NCI-H2196 treated with DMSO at 0.1 percent for 48 hours (cell line): ENCODE measurements at regions not wholly inside any gene's neighbourhood (a gene's known extent, or its start where the extent isn't known, plus 50 kb on each side); places are given as distances from the start of the nearest gene placed in this dataset.
A peak's percentile ranks its signal among the peaks of the same experiment; 100 is the strongest.
"Not testable (repeated sequence)": the region's sequence is repeated elsewhere in the genome, so short reads cannot be mapped to it uniquely, and the experiment has no call there.

ENCODE experiments used
- DNase-seq: peaks from one replicate; lab custom pipeline; 2025; ENCODE audit not compliant: unreplicated experiment; lab: John Stamatoyannopoulos, UW

DNA sequence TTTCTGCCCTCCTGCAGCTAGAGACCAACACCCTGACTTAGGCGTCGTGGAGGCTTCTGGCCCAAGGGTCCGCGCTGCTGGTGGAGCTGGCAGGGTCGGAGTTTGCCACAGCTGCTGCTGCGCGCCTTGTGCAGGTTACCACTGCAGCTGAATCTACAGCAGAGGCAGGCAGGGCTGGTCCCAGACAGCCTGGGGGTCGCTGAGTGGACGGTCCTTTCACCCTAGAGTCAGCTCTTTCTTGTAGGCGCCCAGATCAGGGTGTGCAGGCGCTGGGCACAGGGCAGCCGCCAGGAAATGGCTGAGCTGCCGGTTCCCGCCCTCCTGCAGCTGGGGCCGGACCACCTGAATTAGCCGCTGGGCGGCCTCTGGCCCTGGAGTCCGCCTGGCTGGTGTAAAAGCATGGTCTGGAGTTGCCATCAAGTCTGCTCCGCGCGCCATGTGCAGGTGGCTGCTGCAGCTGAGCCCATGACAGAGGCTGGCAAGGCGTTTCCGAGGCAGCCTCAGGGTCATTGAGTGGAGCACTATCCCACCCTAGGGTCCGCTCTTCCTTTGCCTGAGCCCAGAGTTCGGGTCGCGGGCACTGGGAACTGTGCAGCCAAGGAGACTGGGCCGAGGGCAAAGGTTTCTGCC is 144.3 kb downstream of the CCDC74A start:
- not testable (repeated sequence) for DNase-seq

DNA sequence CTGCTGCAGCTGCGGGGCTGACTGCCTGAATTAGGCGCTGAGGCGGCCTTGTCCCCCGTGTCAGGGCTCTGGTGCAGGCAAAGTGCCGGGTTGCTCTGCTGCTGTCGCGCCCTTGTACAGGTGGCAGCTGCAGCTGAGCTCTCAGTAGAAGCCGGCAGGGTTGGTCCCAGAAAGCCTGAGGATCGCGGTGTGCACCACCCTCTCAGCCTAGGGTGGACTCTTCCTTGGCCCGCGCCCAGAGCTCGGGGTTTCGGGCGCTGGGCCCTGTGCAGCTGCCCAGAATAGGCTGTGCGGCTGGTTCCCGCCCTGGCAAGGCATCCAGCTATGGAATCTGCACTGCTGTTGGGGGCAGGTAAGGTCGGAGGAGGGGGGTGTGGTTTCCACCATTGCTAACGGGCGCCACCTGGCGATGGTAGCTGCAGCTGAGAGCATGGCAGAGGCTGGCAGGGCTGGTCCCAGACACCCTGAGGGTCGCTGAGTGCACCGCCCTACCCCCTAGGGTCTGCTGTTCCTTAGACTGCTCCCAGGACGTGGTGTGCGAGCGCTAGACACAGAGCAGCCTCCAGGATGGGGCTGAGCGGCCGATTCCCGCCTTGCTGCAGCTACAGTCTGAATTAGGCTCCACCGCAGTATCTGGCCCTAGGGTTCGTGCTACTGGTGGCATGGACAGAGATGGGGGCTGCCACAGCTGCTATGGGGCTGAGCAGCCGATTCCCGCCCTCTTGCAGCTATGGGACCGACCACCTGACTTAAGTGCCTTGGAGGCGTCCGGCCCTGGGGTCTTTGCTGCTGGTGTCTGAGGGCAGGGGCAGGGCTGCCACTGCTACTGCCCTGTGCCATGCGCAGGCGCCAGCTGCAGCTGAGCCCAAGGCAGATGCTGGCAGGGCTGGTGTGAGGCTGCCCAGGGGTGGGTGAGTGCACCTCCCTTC is 145.0 kb downstream of the CCDC74A start:
- DNase-seq: peak; percentile 38

DNA sequence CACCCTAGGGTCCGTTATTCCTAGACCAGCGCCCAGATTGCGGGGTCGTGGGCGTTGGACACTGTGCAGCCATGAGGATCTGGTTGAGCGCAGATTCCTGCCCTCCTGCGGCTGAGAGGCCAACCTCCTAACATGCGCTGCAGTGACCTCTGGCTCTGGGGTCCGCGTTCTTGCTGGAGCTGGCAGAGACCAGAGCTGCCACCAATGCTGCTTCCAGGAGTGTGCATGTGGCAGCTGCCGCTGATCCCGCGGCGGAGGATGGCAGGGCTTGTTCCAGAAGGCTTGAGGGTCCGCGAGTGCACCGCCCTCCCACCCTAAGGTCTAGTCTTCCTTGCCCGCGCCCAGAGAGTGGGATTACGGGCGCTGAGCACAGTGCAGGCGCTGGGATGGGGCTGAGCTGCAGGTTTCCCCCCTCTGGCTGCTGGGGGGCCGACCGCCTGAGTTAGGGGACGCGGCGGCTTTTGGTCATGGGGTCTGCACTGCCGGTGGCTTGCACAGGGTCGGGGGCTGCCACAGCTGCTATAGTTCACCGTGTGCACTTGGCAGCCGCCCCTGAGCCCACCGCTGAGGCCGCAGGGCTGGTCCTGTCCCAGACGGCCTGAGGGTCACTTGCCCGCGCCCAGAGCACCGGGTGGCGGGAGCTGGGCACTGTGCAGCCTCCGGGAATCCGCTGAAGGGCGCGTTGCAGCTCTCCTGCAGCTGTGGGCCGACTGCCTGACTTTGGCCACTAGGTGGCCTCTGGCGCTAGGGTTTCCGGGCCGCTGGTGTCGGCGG is 145.9 kb downstream of the CCDC74A start:
- peak; percentile 19 for DNase-seq

DNA sequence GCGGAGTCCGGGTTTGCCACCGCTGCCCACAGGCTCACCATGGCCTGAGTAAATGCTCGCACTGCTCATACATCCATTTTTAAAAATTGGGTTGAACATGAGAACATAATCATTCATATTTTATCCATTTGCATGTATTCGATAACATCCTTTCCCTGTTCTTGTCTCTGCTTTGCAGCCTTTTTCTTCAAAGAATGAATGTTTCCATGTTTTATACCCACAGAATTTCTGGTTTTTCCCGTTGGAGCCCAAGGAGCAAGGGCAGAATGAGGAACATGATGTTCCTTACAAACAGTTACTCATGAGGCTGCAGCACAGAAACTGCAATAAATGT is 146.5 kb downstream of the CCDC74A start:
- DNase-seq: no peak

DNA sequence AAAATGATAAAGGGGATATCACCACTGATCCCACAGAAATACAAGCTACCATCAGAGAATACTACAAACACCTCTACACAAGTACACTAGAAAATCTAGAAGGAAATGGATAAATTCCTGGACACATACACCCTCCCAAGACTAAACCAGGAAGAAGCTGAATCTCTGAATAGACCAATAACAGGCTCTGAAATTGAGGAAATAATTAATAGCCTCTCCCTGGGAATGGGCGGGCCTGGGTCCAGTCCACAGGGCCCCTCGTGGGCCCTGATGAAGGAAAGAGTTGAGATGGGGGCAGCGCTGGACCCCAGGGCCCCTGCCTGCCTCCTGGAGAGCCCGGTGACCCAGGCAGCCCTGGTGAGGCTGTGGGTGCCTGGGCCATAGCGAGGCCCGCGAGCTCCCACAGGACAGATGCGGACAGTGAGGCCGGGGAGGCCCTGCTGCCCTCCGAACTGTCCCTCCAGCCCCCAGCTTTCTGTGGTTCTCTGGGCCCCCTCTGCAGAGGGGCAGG is 154.0 kb downstream of the CCDC74A start:
- DNase-seq: not testable (repeated sequence)

GRCh38 chr2:131682122-131682944 is 154.6 kb downstream of the CCDC74A start:
- peak; percentile 42 for DNase-seq

DNA sequence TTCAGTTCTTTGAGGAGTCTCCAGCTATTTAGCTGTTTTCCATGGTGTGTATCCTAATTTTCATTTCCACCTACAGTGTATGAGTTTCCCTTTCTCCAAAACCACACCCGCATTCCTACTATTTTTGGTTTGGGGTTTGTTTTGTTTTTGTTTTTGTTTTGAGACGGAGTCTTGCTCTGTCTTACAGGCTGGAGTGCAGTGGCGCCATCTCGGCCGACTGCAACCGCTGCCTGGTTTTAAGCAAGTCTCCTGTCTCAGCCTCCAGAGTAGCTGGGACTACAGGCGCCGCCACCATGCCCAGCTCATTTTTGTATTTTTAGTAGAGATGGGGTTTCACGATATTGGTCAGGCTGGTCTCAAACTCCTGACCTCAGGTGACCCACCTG is 155.2 kb downstream of the CCDC74A start:
- DNase-seq: not testable (repeated sequence)

GRCh38 chr2:131684631-131685316 is 157.1 kb downstream of the CCDC74A start:
- DNase-seq: not testable (repeated sequence)

DNA sequence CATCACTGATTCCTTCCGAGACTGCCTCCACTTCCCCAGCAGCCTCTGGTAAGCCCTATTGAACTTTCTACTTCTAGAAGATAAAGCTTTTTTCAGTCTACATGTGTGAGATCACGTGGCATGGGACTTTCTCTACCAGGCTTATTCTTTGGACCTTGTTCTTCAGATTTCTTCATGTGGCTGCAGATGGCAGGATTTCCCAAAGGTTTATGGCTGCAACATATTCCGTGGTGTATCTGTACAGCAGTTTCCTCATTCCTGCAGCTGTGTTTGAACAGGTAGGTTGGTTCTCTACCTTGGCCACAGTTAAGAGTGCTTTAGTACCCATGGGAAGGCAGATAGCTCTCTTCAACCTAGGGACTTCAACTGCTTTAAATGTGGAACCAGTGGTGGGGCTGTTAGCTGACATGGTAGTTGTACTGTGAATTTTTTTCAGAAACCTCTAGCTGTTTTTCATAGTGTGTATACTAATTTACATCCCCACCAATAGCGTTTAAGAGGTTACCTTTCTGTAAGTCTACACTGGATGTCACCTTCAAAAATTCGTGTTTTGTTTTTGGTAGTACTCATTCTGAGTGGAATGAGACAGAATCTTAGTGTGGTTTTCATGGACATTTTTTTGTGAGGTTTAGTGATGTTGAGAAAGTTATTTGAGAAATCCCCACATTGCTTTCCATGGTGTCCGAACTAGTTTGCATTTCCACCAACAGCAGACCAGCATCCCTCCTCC is 158.6 kb downstream of the CCDC74A start:
- DNase-seq: not testable (repeated sequence)

DNA sequence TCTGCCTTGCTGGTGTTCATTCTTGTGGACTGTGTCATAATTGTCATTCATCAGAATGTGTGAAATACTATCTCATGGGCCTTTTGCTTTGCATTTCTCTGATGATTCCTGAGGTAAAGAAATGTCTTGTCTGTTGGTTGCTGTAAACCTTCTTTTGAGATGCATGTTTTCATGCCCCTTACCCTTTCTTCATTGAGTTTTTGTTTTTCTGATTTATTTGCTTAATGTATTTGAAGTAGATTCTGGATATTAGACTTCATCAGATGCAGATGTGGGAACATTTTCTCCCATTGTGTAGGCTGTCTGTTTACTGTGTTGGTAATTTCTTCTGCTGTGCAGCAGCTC is 159.2 kb downstream of the CCDC74A start:
- DNase-seq: not testable (repeated sequence)

DNA sequence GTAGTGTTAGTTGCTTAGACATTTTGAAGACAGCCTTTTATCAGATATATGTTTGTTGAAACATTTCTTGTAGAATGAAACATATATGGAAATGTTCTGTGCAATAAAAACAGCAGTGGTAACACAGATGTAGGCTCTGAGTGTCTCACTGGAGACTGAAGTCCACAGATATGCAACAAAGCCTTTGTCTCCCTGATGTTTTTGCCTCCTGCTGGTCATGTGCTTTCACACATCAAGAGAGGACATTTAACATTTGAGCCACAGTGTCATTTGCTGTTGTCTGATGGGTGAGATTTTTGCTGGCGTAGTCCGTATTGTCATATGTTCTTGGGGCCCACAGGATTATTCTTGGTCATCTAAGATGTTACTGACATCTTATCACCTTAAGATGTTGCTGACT is 161.4 kb downstream of the CCDC74A start:
- DNase-seq: not testable (repeated sequence)

DNA sequence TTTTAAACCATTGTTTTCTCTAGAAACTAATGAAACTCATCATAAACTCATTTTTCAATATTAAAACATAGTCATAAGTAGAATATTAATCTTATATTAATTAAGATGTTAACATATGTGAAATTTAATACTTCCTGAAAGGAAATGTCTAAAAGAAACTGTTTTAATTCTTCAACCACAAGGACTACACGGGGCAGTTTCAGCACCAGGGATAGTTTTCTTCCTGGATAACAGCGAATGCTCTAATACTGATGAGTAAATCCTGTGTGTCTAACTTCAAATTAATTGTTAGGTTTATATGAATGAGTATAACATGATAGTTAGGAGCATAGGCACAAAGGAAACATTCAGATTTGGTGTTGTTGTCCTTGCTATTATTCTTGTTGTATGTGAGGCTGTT is 183.6 kb downstream of the CCDC74A start:
- DNase-seq: not testable (repeated sequence)

GRCh38 chr2:131717907-131718306 is 190.2 kb downstream of the CCDC74A start:
- not testable (repeated sequence) for DNase-seq

GRCh38 chr2:131721163-131721562 is 193.5 kb downstream of the CCDC74A start:
- DNase-seq: not testable (repeated sequence)

- DNase-seq: not testable (repeated sequence)
Observed at GRCh38 chr2:131722256-131722655, 194.6 kb downstream of the CCDC74A start.

DNA sequence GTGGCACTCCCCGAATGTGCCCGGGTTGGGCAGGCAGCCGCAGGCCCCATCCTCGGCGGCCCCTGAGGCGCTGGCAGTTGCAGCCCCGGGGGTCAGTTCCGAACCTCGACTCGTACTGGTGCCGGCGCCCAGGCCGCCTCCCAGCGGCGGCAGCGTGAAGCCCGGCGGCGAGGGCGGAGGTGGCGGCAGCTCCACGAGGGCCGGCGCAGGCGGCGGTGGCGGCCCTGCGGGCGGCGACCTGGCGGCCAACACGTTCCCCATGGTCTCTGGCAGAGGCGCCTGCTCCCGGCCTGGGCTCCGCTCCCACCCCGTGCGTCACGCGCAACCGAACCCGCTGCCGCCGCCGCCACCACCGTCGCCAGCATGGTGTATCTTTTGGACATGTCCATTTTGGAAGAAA is 196.3 kb downstream of the CCDC74A start:
- DNase-seq: no peak

GRCh38 chr2:131728451-131728850 is 200.8 kb downstream of the CCDC74A start:
- not testable (repeated sequence) for DNase-seq

- DNase-seq: not testable (repeated sequence)
Observed at GRCh38 chr2:131733530-131733929, 205.8 kb downstream of the CCDC74A start.

DNA sequence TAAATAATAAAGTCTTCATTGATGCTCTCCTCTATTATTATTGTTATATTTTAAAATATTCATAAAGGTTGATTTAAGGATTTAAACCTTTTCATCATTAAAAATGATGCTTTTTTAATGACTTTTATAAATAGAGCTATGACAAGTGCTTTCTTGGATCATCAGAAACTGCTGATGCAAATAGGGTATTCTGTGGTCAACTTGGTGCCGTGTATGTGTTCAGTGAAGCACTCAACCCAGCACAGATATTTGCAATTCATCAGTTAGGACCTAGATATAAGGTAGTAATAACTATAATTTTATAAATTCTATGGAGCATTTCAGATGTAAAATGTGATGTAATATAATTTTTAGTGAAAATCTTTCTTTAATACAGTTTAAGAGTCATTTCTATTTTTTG is 208.7 kb downstream of the CCDC74A start:
- DNase-seq: not testable (repeated sequence)
